ENCODE measurements at regions not wholly inside any gene's neighbourhood (a gene's known extent, or its start where the extent isn't known, plus 50 kb on each side); places are given as distances from the start of the nearest gene placed in this dataset.
A peak's percentile ranks its signal among the peaks of the same experiment; 100 is the strongest.

- Mint-ChIP-seq H3K9me3 (peaks cover 2 to 17% (median 9%) of the 10 kb centered on the region in 5 donors), H3K27ac (no peak overlapping the region), H3K4me1 (no peaks in the 10 kb centered on the region), H3K36me3 (no peaks in the 10 kb centered on the region), H3K27me3 (no peaks in the 10 kb centered on the region), H3K4me3 (no peak overlapping the region)
- Histone ChIP-seq H3K27me3 (ENCODE audit: insufficient read depth, low read length, poor library complexity, severe bottlenecking) (no peaks in the 10 kb centered on the region), H3K36me3 (ENCODE audit: insufficient read depth, low read length) (no peaks in the 10 kb centered on the region), H3K9me3 (ENCODE audit: low read length) (no peaks in the 10 kb centered on the region), H3K27ac (ENCODE audit: low read depth, low read length) (no peak overlapping the region), H3K4me3 (ENCODE audit: low read length) (no peak overlapping the region), H3K4me1 (ENCODE audit: insufficient read depth, low read length) (no peaks in the 10 kb centered on the region)
- CTCF ChIA-PET, result no interaction called here
- no peak for DNase-seq
- POLR2A ChIA-PET, result no interaction called here
Observed at GRCh38 chr6:77205936-77206335, 257.4 kb downstream of the HTR1B start.

DNA sequence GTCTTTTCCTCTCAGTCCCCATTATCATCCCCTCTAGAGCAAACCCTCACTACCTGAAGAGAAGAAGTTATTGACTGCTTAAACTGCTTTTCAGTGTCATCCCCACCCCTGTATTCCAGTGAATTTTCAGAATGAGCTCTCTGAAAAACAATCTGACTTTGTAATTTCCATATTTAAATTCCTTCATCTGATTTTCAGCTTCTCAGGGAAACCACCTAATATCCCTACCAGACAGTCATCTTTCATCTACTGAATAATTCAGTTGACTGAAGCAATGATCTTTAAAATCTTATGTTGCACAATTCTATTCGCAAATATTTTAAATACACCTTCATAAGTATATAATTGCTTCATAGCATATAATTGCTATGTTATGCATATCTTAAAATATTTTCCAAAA is 258.7 kb downstream of the HTR1B start:
- no peaks in the 10 kb centered on the region for H3K36me3 ChIP-seq (ENCODE audit: insufficient read depth, low read length)
- Mint-ChIP-seq H3K4me3 (no peak overlapping the region), H3K27ac (no peak overlapping the region), H3K36me3 (no peaks in the 10 kb centered on the region), H3K9me3 (peaks cover 2 to 21% (median 11%) of the 10 kb centered on the region in 5 donors), H3K4me1 (no peaks in the 10 kb centered on the region), H3K27me3 (no peaks in the 10 kb centered on the region)
- H3K9me3 ChIP-seq (ENCODE audit: low read length), result no peaks in the 10 kb centered on the region
- no peak overlapping the region for H3K27ac ChIP-seq (ENCODE audit: low read depth, low read length)
- H3K4me1 ChIP-seq (ENCODE audit: insufficient read depth, low read length), result no peaks in the 10 kb centered on the region
- no peak for DNase-seq
- H3K27me3 ChIP-seq (ENCODE audit: insufficient read depth, low read length, poor library complexity, severe bottlenecking), result no peaks in the 10 kb centered on the region
- CTCF ChIA-PET, result no interaction called here
- H3K4me3 ChIP-seq (ENCODE audit: low read length), result no peak overlapping the region
- POLR2A ChIA-PET, result no interaction called here

GRCh38 chr6:77183447-77183846 is 279.8 kb downstream of the HTR1B start:
- no peaks in the 10 kb centered on the region for H3K4me1 ChIP-seq (ENCODE audit: insufficient read depth, low read length)
- H3K27ac ChIP-seq (ENCODE audit: low read depth, low read length), result no peak overlapping the region
- Mint-ChIP-seq H3K4me1 (no peaks in the 10 kb centered on the region), H3K4me3 (no peak overlapping the region), H3K9me3 (peaks cover 0 to 28% (median 15%) of the 10 kb centered on the region in 5 donors), H3K27ac (no peak overlapping the region), H3K36me3 (no peaks in the 10 kb centered on the region), H3K27me3 (no peaks in the 10 kb centered on the region)
- no peaks in the 10 kb centered on the region for H3K36me3 ChIP-seq (ENCODE audit: insufficient read depth, low read length)
- H3K27me3 ChIP-seq (ENCODE audit: insufficient read depth, low read length, poor library complexity, severe bottlenecking), result no peaks in the 10 kb centered on the region
- H3K9me3 ChIP-seq (ENCODE audit: low read length), result no peaks in the 10 kb centered on the region
- CTCF ChIA-PET, result no interaction called here
- no peak overlapping the region for H3K4me3 ChIP-seq (ENCODE audit: low read length)
- POLR2A ChIA-PET, result no interaction called here
- no peak for DNase-seq

- CTCF ChIA-PET, result no interaction called here
- Mint-ChIP-seq H3K9me3 (peaks cover 0 to 28% (median 14%) of the 10 kb centered on the region in 5 donors), H3K4me1 (no peaks in the 10 kb centered on the region), H3K36me3 (no peaks in the 10 kb centered on the region), H3K27ac (no peak overlapping the region), H3K27me3 (no peaks in the 10 kb centered on the region), H3K4me3 (no peak overlapping the region)
- DNase-seq, result no peak
- H3K36me3 ChIP-seq (ENCODE audit: insufficient read depth, low read length), result no peaks in the 10 kb centered on the region
- POLR2A ChIA-PET, result no interaction called here
- no peaks in the 10 kb centered on the region for H3K4me1 ChIP-seq (ENCODE audit: insufficient read depth, low read length)
- H3K9me3 ChIP-seq (ENCODE audit: low read length), result no peaks in the 10 kb centered on the region
- no peaks in the 10 kb centered on the region for H3K27me3 ChIP-seq (ENCODE audit: insufficient read depth, low read length, poor library complexity, severe bottlenecking)
- H3K27ac ChIP-seq (ENCODE audit: low read depth, low read length), result no peak overlapping the region
- no peak overlapping the region for H3K4me3 ChIP-seq (ENCODE audit: low read length)
Observed at GRCh38 chr6:77181749-77182148, 281.5 kb downstream of the HTR1B start.

- POLR2A ChIA-PET, result no interaction called here
- no peaks in the 10 kb centered on the region for H3K36me3 Mint-ChIP-seq
- H3K27ac Mint-ChIP-seq, result no peak overlapping the region
- no peak for DNase-seq
- Histone ChIP-seq H3K4me1 (ENCODE audit: insufficient read depth, low read length) (no peaks in the 10 kb centered on the region), H3K36me3 (ENCODE audit: insufficient read depth, low read length) (no peaks in the 10 kb centered on the region), H3K27ac (ENCODE audit: low read depth, low read length) (no peak overlapping the region), H3K9me3 (ENCODE audit: low read length) (no peaks in the 10 kb centered on the region), H3K27me3 (ENCODE audit: insufficient read depth, low read length, poor library complexity, severe bottlenecking) (no peaks in the 10 kb centered on the region), H3K4me3 (ENCODE audit: low read length) (no peak overlapping the region)
- CTCF ChIA-PET, result no interaction called here
- no peaks in the 10 kb centered on the region for H3K4me1 Mint-ChIP-seq
- H3K4me3 Mint-ChIP-seq, result no peak overlapping the region
- peaks cover 0 to 24% (median 9%) of the 10 kb centered on the region in 5 donors for H3K9me3 Mint-ChIP-seq
- H3K27me3 Mint-ChIP-seq, result no peaks in the 10 kb centered on the region
Observed at GRCh38 chr6:77180326-77180725, 283.0 kb downstream of the HTR1B start.

GRCh38 chr6:77178821-77179220 is 284.5 kb downstream of the HTR1B start:
- H3K9me3 ChIP-seq (ENCODE audit: low read length), result no peaks in the 10 kb centered on the region
- no peaks in the 10 kb centered on the region for H3K27me3 ChIP-seq (ENCODE audit: insufficient read depth, low read length, poor library complexity, severe bottlenecking)
- ChIA-PET CTCF (no interaction called here), POLR2A (no interaction called here)
- no peaks in the 10 kb centered on the region for H3K4me1 ChIP-seq (ENCODE audit: insufficient read depth, low read length)
- H3K36me3 ChIP-seq (ENCODE audit: insufficient read depth, low read length), result no peaks in the 10 kb centered on the region
- Mint-ChIP-seq H3K9me3 (peaks cover 2 to 21% (median 11%) of the 10 kb centered on the region in 5 donors), H3K4me3 (no peak overlapping the region), H3K36me3 (no peaks in the 10 kb centered on the region), H3K27ac (no peak overlapping the region), H3K27me3 (no peaks in the 10 kb centered on the region), H3K4me1 (no peaks in the 10 kb centered on the region)
- H3K4me3 ChIP-seq (ENCODE audit: low read length), result no peak overlapping the region
- H3K27ac ChIP-seq (ENCODE audit: low read depth, low read length), result no peak overlapping the region
- no peak for DNase-seq

DNA sequence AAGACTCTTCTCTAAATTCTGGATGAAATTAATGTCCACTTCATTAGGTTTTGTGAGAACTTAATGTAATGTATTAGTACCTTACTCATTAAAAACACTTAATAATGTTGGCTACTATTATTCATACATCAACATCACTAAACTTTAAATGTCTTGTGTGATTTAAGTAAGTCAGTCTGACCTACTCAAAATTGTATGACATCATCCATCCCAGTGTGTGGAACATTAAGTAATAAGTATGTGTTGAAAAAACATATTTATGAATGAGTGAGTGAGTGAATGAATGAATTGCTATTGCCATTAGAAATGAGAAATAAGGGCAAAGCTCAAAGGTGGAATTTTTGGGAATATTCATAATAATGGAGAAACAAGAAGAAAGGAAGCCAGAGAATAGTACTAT is 285.8 kb downstream of the HTR1B start:
- CTCF ChIA-PET, result no interaction called here

DNA sequence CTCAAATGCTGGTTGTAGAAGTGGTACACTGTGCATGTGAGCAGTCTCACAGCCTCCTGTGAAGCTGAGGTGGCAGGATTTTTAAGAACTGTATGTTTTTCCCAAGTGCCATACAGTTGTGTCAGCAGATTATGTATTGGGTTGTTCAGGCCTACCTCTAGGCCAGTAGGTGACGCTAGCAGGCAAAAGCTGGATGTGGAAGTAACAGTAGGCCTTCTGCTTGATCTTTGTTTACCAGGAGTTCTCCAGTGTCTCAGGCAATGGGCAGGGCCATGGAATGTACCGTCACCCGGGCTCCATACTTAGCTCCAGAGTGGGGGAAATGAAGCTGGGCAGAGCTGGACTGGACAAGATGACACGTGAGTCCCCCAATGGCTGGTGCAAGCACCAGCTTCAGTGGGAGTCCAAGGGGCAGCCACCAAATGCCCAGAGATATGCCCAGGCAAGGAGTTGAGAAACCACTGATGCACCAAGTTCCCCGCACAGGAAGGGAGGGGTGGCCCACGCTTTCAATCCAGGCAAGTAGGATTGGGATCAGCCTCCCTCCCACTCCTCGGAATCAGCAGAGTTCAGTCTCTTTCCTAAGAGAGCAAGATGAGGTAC is 289.7 kb downstream of the HTR1B start:
- no peak for DNase-seq
- CTCF ChIA-PET, result no interaction called here
- Mint-ChIP-seq H3K27ac (no peak overlapping the region), H3K4me3 (peak overlapping the region in 1 of 7 donors; percentile 13), H3K36me3 (no peaks in the 10 kb centered on the region), H3K4me1 (no peaks in the 10 kb centered on the region), H3K27me3 (no peaks in the 10 kb centered on the region), H3K9me3 (peaks cover 4 to 38% (median 18%) of the 10 kb centered on the region in 5 donors)
- Histone ChIP-seq H3K27me3 (ENCODE audit: insufficient read depth, low read length, poor library complexity, severe bottlenecking) (no peaks in the 10 kb centered on the region), H3K36me3 (ENCODE audit: insufficient read depth, low read length) (no peaks in the 10 kb centered on the region), H3K4me1 (ENCODE audit: insufficient read depth, low read length) (no peaks in the 10 kb centered on the region), H3K4me3 (ENCODE audit: low read length) (no peak overlapping the region), H3K9me3 (ENCODE audit: low read length) (no peaks in the 10 kb centered on the region), H3K27ac (ENCODE audit: low read depth, low read length) (no peak overlapping the region)
- POLR2A ChIA-PET, result no interaction called here

More for the DNA sequence above, 285.8 kb downstream of the HTR1B start:
- no peaks in the 10 kb centered on the region for H3K27me3 Mint-ChIP-seq
- Histone ChIP-seq H3K27ac (ENCODE audit: low read depth, low read length) (no peak overlapping the region), H3K27me3 (ENCODE audit: insufficient read depth, low read length, poor library complexity, severe bottlenecking) (no peaks in the 10 kb centered on the region), H3K4me3 (ENCODE audit: low read length) (no peak overlapping the region), H3K4me1 (ENCODE audit: insufficient read depth, low read length) (no peaks in the 10 kb centered on the region), H3K9me3 (ENCODE audit: low read length) (no peaks in the 10 kb centered on the region), H3K36me3 (ENCODE audit: insufficient read depth, low read length) (no peaks in the 10 kb centered on the region)
- DNase-seq, result no peak
- H3K4me1 Mint-ChIP-seq, result no peaks in the 10 kb centered on the region
- H3K27ac Mint-ChIP-seq, result no peak overlapping the region
- POLR2A ChIA-PET, result no interaction called here
- H3K4me3 Mint-ChIP-seq, result no peak overlapping the region
- peaks cover 2 to 28% (median 15%) of the 10 kb centered on the region in 5 donors for H3K9me3 Mint-ChIP-seq
- no peaks in the 10 kb centered on the region for H3K36me3 Mint-ChIP-seq

DNA sequence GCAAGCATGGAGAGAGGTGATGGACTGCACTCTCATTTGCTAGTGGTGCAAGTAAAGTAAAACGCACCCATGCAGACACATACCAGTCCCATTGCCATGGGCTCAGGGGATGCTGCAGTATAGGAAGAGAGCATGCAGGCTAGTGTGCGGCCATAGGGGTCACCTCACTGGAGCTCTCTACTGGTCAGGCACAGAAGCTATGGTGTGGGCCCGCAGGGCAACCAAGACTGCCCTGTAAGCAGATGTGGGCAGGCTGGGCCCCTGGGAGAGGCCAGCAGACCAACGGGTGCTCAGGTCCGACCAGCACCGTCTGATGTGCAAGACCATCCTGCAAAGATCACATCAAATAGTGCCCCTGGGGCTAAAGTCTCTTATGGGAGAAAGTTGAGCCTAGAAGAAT is 290.7 kb downstream of the HTR1B start:
- Mint-ChIP-seq H3K4me3 (no peak overlapping the region), H3K36me3 (no peaks in the 10 kb centered on the region), H3K27me3 (no peaks in the 10 kb centered on the region), H3K27ac (no peak overlapping the region), H3K9me3 (peaks cover 4 to 43% (median 20%) of the 10 kb centered on the region in 5 donors), H3K4me1 (no peaks in the 10 kb centered on the region)
- Histone ChIP-seq H3K36me3 (ENCODE audit: insufficient read depth, low read length) (no peaks in the 10 kb centered on the region), H3K4me1 (ENCODE audit: insufficient read depth, low read length) (no peaks in the 10 kb centered on the region), H3K4me3 (ENCODE audit: low read length) (no peak overlapping the region), H3K9me3 (ENCODE audit: low read length) (no peaks in the 10 kb centered on the region), H3K27me3 (ENCODE audit: insufficient read depth, low read length, poor library complexity, severe bottlenecking) (no peaks in the 10 kb centered on the region), H3K27ac (ENCODE audit: low read depth, low read length) (no peak overlapping the region)
- ChIA-PET POLR2A (no interaction called here), CTCF (no interaction called here)
- peak in 1 of 5 donors; percentile 31 for DNase-seq

Measured in CD8-positive, alpha-beta memory T cell (primary cell).